Upper lobe of right lung (tissue), 1 donor: ENCODE measurements at regions not wholly inside any gene's neighbourhood (a gene's known extent, or its start where the extent isn't known, plus 50 kb on each side); places are given as distances from the start of the nearest gene placed in this dataset.

Source experiments
- ATAC-seq: fragments of 200-7000 bp; cut with Tn5 transposase; one replicate; pipeline ENCODE4 v1.9.1; 2020; ENCODE audit warnings: mild to moderate bottlenecking, moderate library complexity
- DNase-seq: peaks from one replicate; pipeline ENCODE4 v3.0.0-alpha.2; 2020
- H3K27ac ChIP-seq: fragments of 200-600 bp; one replicate; pipeline ENCODE4 v1.8.0; 2022
- H3K27me3 ChIP-seq: fragments of 200-600 bp; one replicate; pipeline ENCODE4 v1.8.0; 2022; ENCODE audit warnings: mild to moderate bottlenecking
- H3K36me3 ChIP-seq: fragments of 200-600 bp; one replicate; pipeline ENCODE4 v1.8.0; 2022
- H3K4me1 ChIP-seq: fragments of 200-600 bp; one replicate; pipeline ENCODE4 v1.8.0; 2022
- H3K4me3 ChIP-seq: fragments of 200-600 bp; one replicate; pipeline ENCODE4 v1.8.0; 2022; ENCODE audit warnings: mild to moderate bottlenecking
- H3K9me3 ChIP-seq: fragments of 200-600 bp; one replicate; pipeline ENCODE4 v1.8.0; 2022
- CTCF ChIP-seq: fragments of 200-600 bp; IDR thresholded peaks from one replicate; pipeline ENCODE4 v1.8.0; 2022; ENCODE audit warnings: antibody characterized with exemption
- intact Hi-C: fragments of 100-400 bp; cut with DNase I; formaldehyde crosslinking; loops from one replicate; pipeline ENCODE4 v1.11.0; 2022
- donor health status: DM: no; HTN: yes; CAD: no; lungs with severe emphysema.

GRCh38 chr5:57054135-57054534 is 102.2 kb upstream of the MIER3 start:
- TF ChIP-seq CTCF: no peak
- H3K27ac ChIP-seq: no peak overlapping the region
- ATAC-seq (no peak), DNase-seq (no peak)
- H3K27me3 ChIP-seq: no peaks in the 10 kb centered on the region
- no peaks in the 10 kb centered on the region for H3K36me3 ChIP-seq
- no peaks in the 10 kb centered on the region for H3K4me1 ChIP-seq
- intact Hi-C loops: no loop called here
- no peaks in the 10 kb centered on the region for H3K9me3 ChIP-seq
- no peak overlapping the region for H3K4me3 ChIP-seq

- Histone ChIP-seq H3K9me3 (no peaks in the 10 kb centered on the region), H3K27ac (no peak overlapping the region), H3K27me3 (no peaks in the 10 kb centered on the region), H3K4me3 (no peak overlapping the region), H3K4me1 (no peaks in the 10 kb centered on the region), H3K36me3 (no peaks in the 10 kb centered on the region)
- ATAC-seq: no peak
- no peak for TF ChIP-seq CTCF
- DNase-seq: no peak
- intact Hi-C loops: no loop called here
These were observed 102.7 kb upstream of the MIER3 start for GRCh38 chr5:57054671-57055070.

GRCh38 chr5:57055731-57056130 is 103.8 kb upstream of the MIER3 start:
- ATAC-seq (no peak), DNase-seq (no peak)

GRCh38 chr5:57063773-57064172 is 110.1 kb upstream of the GPBP1 start:
- Histone ChIP-seq H3K27me3 (no peaks in the 10 kb centered on the region), H3K36me3 (no peaks in the 10 kb centered on the region), H3K4me3 (no peak overlapping the region), H3K9me3 (no peaks in the 10 kb centered on the region), H3K27ac (no peak overlapping the region), H3K4me1 (no peaks in the 10 kb centered on the region)
- DNase-seq: no peak
- intact Hi-C loops: no loop called here
- TF ChIP-seq CTCF: no peak
- ATAC-seq: no peak

More at GRCh38 chr5:57055731-57056130, 103.8 kb upstream of the MIER3 start:
- Histone ChIP-seq H3K4me3 (no peak overlapping the region), H3K27me3 (no peaks in the 10 kb centered on the region), H3K36me3 (no peaks in the 10 kb centered on the region), H3K4me1 (no peaks in the 10 kb centered on the region), H3K27ac (no peak overlapping the region), H3K9me3 (no peaks in the 10 kb centered on the region)
- no peak for TF ChIP-seq CTCF
- intact Hi-C loops: no loop called here

- no peaks in the 10 kb centered on the region for H3K36me3 ChIP-seq
- DNase-seq (no peak), ATAC-seq (no peak)
- TF ChIP-seq CTCF: no peak
- H3K9me3 ChIP-seq: no peaks in the 10 kb centered on the region
- no peaks in the 10 kb centered on the region for H3K27me3 ChIP-seq
- H3K4me3 ChIP-seq: no peak overlapping the region
- H3K27ac ChIP-seq: no peak overlapping the region
- intact Hi-C loops: no loop called here
- no peaks in the 10 kb centered on the region for H3K4me1 ChIP-seq
These were observed 106.8 kb upstream of the GPBP1 start for GRCh38 chr5:57066924-57067596.

- no peaks in the 10 kb centered on the region for H3K36me3 ChIP-seq
- DNase-seq: no peak
- no peak overlapping the region for H3K4me3 ChIP-seq
- H3K4me1 ChIP-seq: no peaks in the 10 kb centered on the region
- H3K27ac ChIP-seq: no peak overlapping the region
- no peaks in the 10 kb centered on the region for H3K27me3 ChIP-seq
- H3K9me3 ChIP-seq: no peaks in the 10 kb centered on the region
- intact Hi-C loops: no loop called here
- ATAC-seq: no peak
- TF ChIP-seq CTCF: no peak
These were observed 106.3 kb upstream of the GPBP1 start for GRCh38 chr5:57067597-57067924.
